Esophagus squamous epithelium (tissue), 4 donors: ENCODE measurements at regions not wholly inside any gene's neighbourhood (a gene's known extent, or its start where the extent isn't known, plus 50 kb on each side); places are given as distances from the start of the nearest gene placed in this dataset.

Source experiments
- POLR2A ChIP-seq, 4 donors: fragments of 450-650 bp; IDR thresholded peaks; one replicate each; pipeline ENCODE4 v1.6.1; 2017; ENCODE audit warnings: antibody characterized with exemption in 4 of 4, mild to moderate bottlenecking in 4 of 4, moderate library complexity in 3 of 4
- TF ChIP-seq, protein P1 (sequence below), 6 experiments: fragments of 450-650 bp in 4 of 6; fragments of 200-600 bp in 2 of 6; sonication (generic) in 2 of 6; IDR thresholded peaks; one replicate each; pipeline ENCODE4 v1.5.1; 2016 to 2019; ENCODE audit warnings: antibody characterized with exemption in 6 of 6, mild to moderate bottlenecking in 4 of 6, moderate library complexity in 4 of 6

DNA sequence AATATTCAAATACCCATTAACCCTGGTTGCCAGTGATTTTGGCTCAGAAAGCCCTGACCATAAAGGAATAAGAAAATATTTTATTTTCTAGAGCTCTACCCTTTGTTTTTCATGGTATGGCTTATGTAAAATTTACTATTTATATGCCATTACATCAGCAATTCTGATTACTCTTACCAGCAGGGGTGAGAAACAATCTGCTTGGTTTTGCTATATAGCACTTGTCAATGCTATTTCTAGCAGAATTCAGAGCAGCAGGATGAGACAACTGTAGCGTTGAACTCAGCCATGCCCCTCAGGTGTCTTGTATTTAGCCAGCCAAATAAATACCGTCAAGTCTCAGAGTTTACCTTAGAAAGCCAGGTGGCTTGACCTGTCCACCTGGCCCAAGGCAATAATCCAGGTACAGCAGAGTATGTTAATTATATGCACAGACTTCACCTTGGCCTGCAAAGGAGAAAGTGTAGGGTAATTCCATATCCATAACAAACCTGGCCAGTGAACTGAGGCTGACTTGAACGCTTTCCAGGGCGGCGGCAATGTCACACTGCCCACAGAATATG lies 1303.5 kb downstream of the RAPGEF2 start:
- TF ChIP-seq, protein P1, sequence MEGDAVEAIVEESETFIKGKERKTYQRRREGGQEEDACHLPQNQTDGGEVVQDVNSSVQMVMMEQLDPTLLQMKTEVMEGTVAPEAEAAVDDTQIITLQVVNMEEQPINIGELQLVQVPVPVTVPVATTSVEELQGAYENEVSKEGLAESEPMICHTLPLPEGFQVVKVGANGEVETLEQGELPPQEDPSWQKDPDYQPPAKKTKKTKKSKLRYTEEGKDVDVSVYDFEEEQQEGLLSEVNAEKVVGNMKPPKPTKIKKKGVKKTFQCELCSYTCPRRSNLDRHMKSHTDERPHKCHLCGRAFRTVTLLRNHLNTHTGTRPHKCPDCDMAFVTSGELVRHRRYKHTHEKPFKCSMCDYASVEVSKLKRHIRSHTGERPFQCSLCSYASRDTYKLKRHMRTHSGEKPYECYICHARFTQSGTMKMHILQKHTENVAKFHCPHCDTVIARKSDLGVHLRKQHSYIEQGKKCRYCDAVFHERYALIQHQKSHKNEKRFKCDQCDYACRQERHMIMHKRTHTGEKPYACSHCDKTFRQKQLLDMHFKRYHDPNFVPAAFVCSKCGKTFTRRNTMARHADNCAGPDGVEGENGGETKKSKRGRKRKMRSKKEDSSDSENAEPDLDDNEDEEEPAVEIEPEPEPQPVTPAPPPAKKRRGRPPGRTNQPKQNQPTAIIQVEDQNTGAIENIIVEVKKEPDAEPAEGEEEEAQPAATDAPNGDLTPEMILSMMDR (IDR thresholded peaks at IDR 0.05): no peak
- TF ChIP-seq POLR2A (IDR thresholded peaks at IDR 0.05): no peak
